Body of pancreas (tissue), 4 donors: ENCODE measurements at regions not wholly inside any gene's neighbourhood (a gene's known extent, or its start where the extent isn't known, plus 50 kb on each side); places are given as distances from the start of the nearest gene placed in this dataset.

ENCODE experiments used
- POLR2A ChIP-seq, 3 donors: fragments of 450-650 bp; IDR thresholded peaks; one replicate each; pipeline ENCODE4 v1.6.1; 2016; ENCODE audit warnings: antibody characterized with exemption in 3 of 3, mild to moderate bottlenecking in 2 of 3
- TF ChIP-seq, protein P1 (sequence below), 7 experiments: fragments of 450-650 bp in 4 of 7; fragments of 200-600 bp in 3 of 7; sonication (generic) in 3 of 7; IDR thresholded peaks; one replicate each; pipeline ENCODE4 v1.5.1; 2016 to 2019; ENCODE audit warnings: antibody characterized with exemption in 7 of 7

DNA sequence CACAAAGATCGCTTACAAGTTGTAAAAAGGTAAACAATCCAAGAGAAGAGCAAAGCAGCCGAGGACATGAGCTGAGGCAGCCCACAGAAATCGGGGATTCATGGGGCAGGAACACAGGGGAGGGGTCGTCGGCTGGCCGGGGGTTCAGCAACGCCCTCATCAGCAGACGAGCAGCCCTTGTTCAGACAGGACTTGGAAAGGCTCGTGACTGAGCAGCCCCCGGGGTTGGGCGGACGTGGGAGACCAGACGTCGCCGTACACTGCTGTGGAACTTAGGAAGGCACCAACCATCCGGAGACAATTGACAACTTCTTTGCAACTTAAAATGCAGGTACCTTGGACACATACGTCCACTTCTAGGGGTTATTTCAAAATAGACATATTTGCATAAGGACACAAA is 370.5 kb downstream of the BRD1 start:
- TF ChIP-seq, protein P1, sequence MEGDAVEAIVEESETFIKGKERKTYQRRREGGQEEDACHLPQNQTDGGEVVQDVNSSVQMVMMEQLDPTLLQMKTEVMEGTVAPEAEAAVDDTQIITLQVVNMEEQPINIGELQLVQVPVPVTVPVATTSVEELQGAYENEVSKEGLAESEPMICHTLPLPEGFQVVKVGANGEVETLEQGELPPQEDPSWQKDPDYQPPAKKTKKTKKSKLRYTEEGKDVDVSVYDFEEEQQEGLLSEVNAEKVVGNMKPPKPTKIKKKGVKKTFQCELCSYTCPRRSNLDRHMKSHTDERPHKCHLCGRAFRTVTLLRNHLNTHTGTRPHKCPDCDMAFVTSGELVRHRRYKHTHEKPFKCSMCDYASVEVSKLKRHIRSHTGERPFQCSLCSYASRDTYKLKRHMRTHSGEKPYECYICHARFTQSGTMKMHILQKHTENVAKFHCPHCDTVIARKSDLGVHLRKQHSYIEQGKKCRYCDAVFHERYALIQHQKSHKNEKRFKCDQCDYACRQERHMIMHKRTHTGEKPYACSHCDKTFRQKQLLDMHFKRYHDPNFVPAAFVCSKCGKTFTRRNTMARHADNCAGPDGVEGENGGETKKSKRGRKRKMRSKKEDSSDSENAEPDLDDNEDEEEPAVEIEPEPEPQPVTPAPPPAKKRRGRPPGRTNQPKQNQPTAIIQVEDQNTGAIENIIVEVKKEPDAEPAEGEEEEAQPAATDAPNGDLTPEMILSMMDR (IDR thresholded peaks at IDR 0.05), result no peak
- TF ChIP-seq POLR2A (IDR thresholded peaks at IDR 0.05), result no peak
